CD4-positive, alpha-beta T cell (primary cell): ENCODE measurements at regions not wholly inside any gene's neighbourhood (a gene's known extent, or its start where the extent isn't known, plus 50 kb on each side); places are given as distances from the start of the nearest gene placed in this dataset.
"Not testable (repeated sequence)": the region's sequence is repeated elsewhere in the genome, so short reads cannot be mapped to it uniquely, and the experiment has no call there.

Experiments used
- ATAC-seq: fragments of 200-7000 bp; cut with Tn5 transposase; one replicate; pipeline ENCODE4 v1.10.0; 2022; ENCODE audit warnings: mild to moderate bottlenecking; ENCODE audit not compliant: poor library complexity
- CTCF ChIA-PET: fragments of 350-600 bp; sonication (Branson Sonifier 250); formaldehyde crosslinking; loops from one replicate; lab custom pipeline; 2021; ENCODE audit warnings: antibody characterized with exemption, inconsistent platforms; lab: Charles Lee
- POLR2A ChIA-PET: fragments of 350-600 bp; sonication (Branson Sonifier 250); formaldehyde crosslinking; loops from one replicate; lab custom pipeline; 2021; ENCODE audit warnings: antibody characterized with exemption, inconsistent platforms; lab: Charles Lee
- DNase-seq, 14 experiments: peaks; one replicate each; pipeline ENCODE4 v3.0.0-alpha.2; 2013 to 2020; ENCODE audit warnings: mixed read lengths in 2 of 14
- H3K27ac ChIP-seq, 2 donors: one replicate each; pipeline versions ENCODE4 v1.5.1 to v1.7.0; 2013; ENCODE audit warnings: low read length in 2 of 2, low read depth in 1 of 2, mild to moderate bottlenecking in 1 of 2
- H3K27me3 ChIP-seq, 2 experiments: 1 replicate in 1 of 2; 2 replicates in 1 of 2; pipeline versions ENCODE4 v1.6.1 to v1.7.0; 2013; ENCODE audit warnings: low read length in 2 of 2, control low read depth in 1 of 2, mild to moderate bottlenecking in 1 of 2, moderate library complexity in 1 of 2; ENCODE audit not compliant: insufficient read depth in 2 of 2, control insufficient read depth in 1 of 2
- H3K36me3 ChIP-seq: one replicate; pipeline ENCODE4 v1.6.1; 2013; ENCODE audit warnings: low read length, control low read depth; ENCODE audit not compliant: insufficient read depth
- H3K4me1 ChIP-seq: one replicate; pipeline ENCODE4 v1.6.1; 2013; ENCODE audit warnings: low read length, control low read depth; ENCODE audit not compliant: insufficient read depth
- H3K4me3 ChIP-seq: one replicate; pipeline ENCODE4 v1.5.1; 2013; ENCODE audit warnings: mild to moderate bottlenecking, low read length, moderate library complexity
- H3K9me3 ChIP-seq, 2 experiments: 1 replicate in 1 of 2; 2 replicates in 1 of 2; pipeline versions ENCODE4 v1.6.1 to v1.7.0; 2013; ENCODE audit warnings: low read length in 2 of 2, mild to moderate bottlenecking in 2 of 2, control low read depth in 1 of 2, moderate library complexity in 1 of 2; ENCODE audit not compliant: control insufficient read depth in 1 of 2, insufficient read depth in 1 of 2
- H3K27ac Mint-ChIP-seq: one replicate; pipeline ENCODE4 v1.8.0; 2020; ENCODE audit warnings: mixed read lengths
- H3K27me3 Mint-ChIP-seq: one replicate; pipeline ENCODE4 v1.8.0; 2021; ENCODE audit warnings: mixed read lengths
- H3K36me3 Mint-ChIP-seq: one replicate; pipeline ENCODE4 v1.8.0; 2021; ENCODE audit warnings: low read depth, mixed read lengths
- H3K4me1 Mint-ChIP-seq: one replicate; pipeline ENCODE4 v1.8.0; 2021; ENCODE audit warnings: low read depth, mixed read lengths
- H3K4me3 Mint-ChIP-seq: one replicate; pipeline ENCODE4 v1.8.0; 2020; ENCODE audit warnings: mild to moderate bottlenecking, mixed read lengths
- H3K9me3 Mint-ChIP-seq: one replicate; pipeline ENCODE4 v1.8.0; 2020; ENCODE audit warnings: mixed read lengths
- CTCF ChIP-seq: fragments of 200-600 bp; IDR thresholded peaks from one replicate; pipeline ENCODE4 v1.8.0; 2022; ENCODE audit warnings: antibody characterized with exemption, mild to moderate bottlenecking
- intact Hi-C, 2 experiments: fragments of 100-400 bp; cut with DNase I in 1 of 2; cut with micrococcal nuclease in 1 of 2; formaldehyde crosslinking; loops; one replicate each; pipeline versions ENCODE4 v1.15.1 to v1.9.0; 2023 to 2025; cut with DNase I, micrococcal nuclease

GRCh38 chrX:34470507-34470906, 186.6 kb downstream of the TMEM47 start:
- no peaks in the 10 kb centered on the region for H3K4me1 ChIP-seq
- H3K27ac ChIP-seq = no peak overlapping the region
- POLR2A ChIA-PET = no interaction called here
- Mint-ChIP-seq H3K4me1 (no peaks in the 10 kb centered on the region), H3K27ac (no peak overlapping the region), H3K36me3 (no peaks in the 10 kb centered on the region), H3K27me3 (no peaks in the 10 kb centered on the region), H3K9me3 (no peaks in the 10 kb centered on the region), H3K4me3 (no peak overlapping the region)
- no peaks in the 10 kb centered on the region for H3K27me3 ChIP-seq
- no peak for ATAC-seq
- intact Hi-C loops = no loop called here
- H3K4me3 ChIP-seq = no peak overlapping the region
- no peaks in the 10 kb centered on the region for H3K9me3 ChIP-seq
- TF ChIP-seq CTCF = no peak
- H3K36me3 ChIP-seq = no peaks in the 10 kb centered on the region
- DNase-seq = no peak
- CTCF ChIA-PET = no interaction called here

- Histone ChIP-seq H3K36me3 (no peaks in the 10 kb centered on the region), H3K4me1 (no peaks in the 10 kb centered on the region), H3K27ac (no peak overlapping the region), H3K4me3 (no peak overlapping the region), H3K9me3 (peaks cover 0 to 3% of the 10 kb centered on the region in 2 experiments), H3K27me3 (no peaks in the 10 kb centered on the region)
- POLR2A ChIA-PET = no interaction called here
- DNase-seq (no peak), ATAC-seq (no peak)
- TF ChIP-seq CTCF = no peak
- no peaks in the 10 kb centered on the region for H3K9me3 Mint-ChIP-seq
- no peak overlapping the region for H3K27ac Mint-ChIP-seq
- intact Hi-C loops = no loop called here
- H3K4me1 Mint-ChIP-seq = no peaks in the 10 kb centered on the region
- H3K27me3 Mint-ChIP-seq = no peaks in the 10 kb centered on the region
- H3K4me3 Mint-ChIP-seq = no peak overlapping the region
- H3K36me3 Mint-ChIP-seq = no peaks in the 10 kb centered on the region
- CTCF ChIA-PET = no interaction called here
These were observed 189.6 kb downstream of the TMEM47 start for GRCh38 chrX:34467437-34467836.

- H3K27ac ChIP-seq, POLR2A ChIA-PET, CTCF ChIA-PET, DNase-seq, H3K27me3 Mint-ChIP-seq, H3K4me1 ChIP-seq, H3K36me3 Mint-ChIP-seq, H3K27ac Mint-ChIP-seq, H3K4me3 ChIP-seq, H3K4me3 Mint-ChIP-seq, H3K9me3 ChIP-seq, H3K27me3 ChIP-seq, H3K36me3 ChIP-seq, intact Hi-C loops, H3K9me3 Mint-ChIP-seq, H3K4me1 Mint-ChIP-seq, ATAC-seq: not testable (repeated sequence)
These were observed 193.9 kb downstream of the TMEM47 start for GRCh38 chrX:34463220-34463619.

- H3K27ac Mint-ChIP-seq, H3K4me3 Mint-ChIP-seq, DNase-seq, H3K27me3 Mint-ChIP-seq, H3K9me3 Mint-ChIP-seq, POLR2A ChIA-PET, H3K36me3 Mint-ChIP-seq, H3K27me3 ChIP-seq, H3K27ac ChIP-seq, H3K9me3 ChIP-seq, intact Hi-C loops, H3K4me1 ChIP-seq, CTCF ChIA-PET, ATAC-seq, H3K36me3 ChIP-seq, H3K4me1 Mint-ChIP-seq, H3K4me3 ChIP-seq: not testable (repeated sequence)
These were observed 199.2 kb downstream of the TMEM47 start for GRCh38 chrX:34457850-34458249.
